Activated CD8-positive, alpha-beta memory T cell treated with anti-CD3 and anti-CD28 coated beads for 48 hours (primary cell): ENCODE measurements at regions not wholly inside any gene's neighbourhood (a gene's known extent, or its start where the extent isn't known, plus 50 kb on each side); places are given as distances from the start of the nearest gene placed in this dataset.
"Not testable (repeated sequence)": the region's sequence is repeated elsewhere in the genome, so short reads cannot be mapped to it uniquely, and the experiment has no call there.

ENCODE experiments used
- DNase-seq, 3 experiments: peaks; one replicate each; pipeline ENCODE4 v3.0.0-alpha.2; 2020; ENCODE audit warnings: low read depth in 2 of 3, low spot score in 2 of 3

DNA sequence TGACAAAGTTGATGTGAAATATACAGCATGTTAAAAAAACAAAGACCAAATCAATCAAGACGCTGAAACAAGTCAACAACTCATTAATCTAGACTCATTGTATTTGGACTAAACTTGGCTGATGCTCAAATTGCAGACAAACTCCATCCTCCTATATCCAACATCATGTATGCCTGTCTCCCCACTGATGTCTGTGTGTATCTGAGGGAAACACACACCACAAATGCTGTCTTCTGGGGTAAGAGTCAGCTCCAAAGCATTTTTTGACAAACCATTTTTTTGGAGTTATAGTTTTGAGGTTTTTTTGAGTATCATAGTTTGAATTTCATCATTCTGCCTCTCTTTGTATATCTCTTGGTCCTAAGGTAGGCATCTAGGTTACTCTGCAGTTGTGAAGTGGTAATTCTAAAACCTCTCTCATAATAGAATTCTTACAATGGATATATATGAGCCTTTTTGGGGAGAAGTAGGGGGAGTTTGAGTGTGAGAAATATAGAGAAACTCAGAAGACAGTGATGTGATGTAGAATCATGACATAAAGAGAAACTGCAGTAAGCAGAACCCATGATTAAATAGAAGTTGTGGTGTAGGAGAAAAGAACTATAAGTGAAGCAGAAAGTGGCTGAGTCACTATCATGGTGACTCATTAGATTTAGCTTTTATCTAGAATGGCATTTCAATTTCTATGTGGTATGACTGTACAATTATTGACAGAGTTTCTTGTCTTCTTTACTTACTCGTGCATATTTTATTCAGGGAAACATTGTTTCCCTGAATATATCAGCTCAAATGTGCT, 1531.1 kb upstream of the LRRTM3 start:
- DNase-seq, result no peak

- DNase-seq, result no peak
Observed at GRCh38 chr10:65395631-65396030, 1530.2 kb upstream of the LRRTM3 start.

DNA sequence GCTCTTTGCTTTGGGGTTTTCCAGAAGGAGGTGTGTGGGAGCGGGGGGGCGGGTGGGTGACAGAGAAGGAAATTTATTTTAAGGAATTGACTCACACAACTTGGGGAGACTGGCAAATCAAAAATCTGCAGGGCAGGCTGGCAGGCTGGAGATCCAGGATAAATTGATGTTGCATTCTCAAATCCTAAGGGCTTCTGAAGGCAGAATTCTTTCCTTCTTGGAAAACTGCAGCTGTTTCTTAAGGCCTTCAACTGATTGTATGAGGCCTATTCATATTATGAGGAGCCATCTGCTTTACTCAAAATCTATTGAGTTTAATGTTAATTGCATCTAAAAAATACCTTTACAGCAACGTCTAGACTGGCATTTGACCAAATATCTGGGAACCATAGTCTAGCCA, 1528.8 kb upstream of the LRRTM3 start:
- no peak for DNase-seq

GRCh38 chr10:65408401-65408800, 1517.4 kb upstream of the LRRTM3 start:
- DNase-seq, result no peak

GRCh38 chr10:65413001-65413400, 1512.8 kb upstream of the LRRTM3 start:
- no peak for DNase-seq

GRCh38 chr10:65415318-65415717, 1510.5 kb upstream of the LRRTM3 start:
- no peak for DNase-seq

GRCh38 chr10:65416094-65416493, 1509.7 kb upstream of the LRRTM3 start:
- no peak for DNase-seq

- DNase-seq, result no peak
Observed at GRCh38 chr10:65419629-65420028, 1506.2 kb upstream of the LRRTM3 start.

GRCh38 chr10:65423043-65423442, 1502.8 kb upstream of the LRRTM3 start:
- no peak for DNase-seq

- DNase-seq, result not testable (repeated sequence)
Observed at GRCh38 chr10:65429381-65429780, 1496.5 kb upstream of the LRRTM3 start.

DNA sequence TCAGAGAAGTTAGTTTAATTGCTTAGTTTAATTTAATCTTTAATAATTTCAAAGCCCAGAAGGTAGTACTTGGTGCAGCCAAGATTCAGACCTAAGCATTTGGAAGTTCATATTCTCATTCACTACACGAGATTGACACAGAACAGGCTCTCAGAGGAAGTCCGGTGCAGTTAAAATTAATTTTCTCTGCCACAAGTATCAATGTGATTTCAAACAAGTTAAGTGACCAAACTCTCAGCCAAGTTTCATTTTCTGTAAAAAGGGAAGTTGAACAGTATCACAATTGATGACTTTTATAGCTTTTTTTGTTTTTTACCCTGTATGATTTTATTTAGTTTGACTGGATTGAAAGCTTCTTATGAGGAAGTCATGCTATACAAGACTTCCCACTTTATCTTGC, 1494.9 kb upstream of the LRRTM3 start:
- no peak for DNase-seq

DNA sequence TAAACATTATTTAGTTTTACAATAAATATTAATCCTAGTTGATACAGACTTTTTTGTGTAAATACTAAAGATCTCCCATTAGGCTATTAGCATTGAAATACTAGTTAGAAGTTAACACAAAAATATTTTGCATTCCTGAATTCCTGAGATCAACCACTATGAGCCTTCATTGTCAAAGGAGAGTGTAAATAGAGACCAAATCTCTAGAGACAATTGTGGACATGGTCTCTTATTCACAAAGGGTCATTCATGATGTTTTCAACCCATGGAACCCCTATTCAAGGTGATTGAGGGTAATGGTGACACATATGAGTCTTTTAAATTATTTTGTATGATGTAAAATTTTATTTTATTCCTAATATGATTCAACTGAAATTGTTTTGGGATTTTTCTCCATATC, 1454.8 kb upstream of the LRRTM3 start:
- no peak for DNase-seq

GRCh38 chr10:65482848-65483247, 1443.0 kb upstream of the LRRTM3 start:
- no peak for DNase-seq

GRCh38 chr10:65491799-65492198, 1434.0 kb upstream of the LRRTM3 start:
- DNase-seq, result no peak

DNA sequence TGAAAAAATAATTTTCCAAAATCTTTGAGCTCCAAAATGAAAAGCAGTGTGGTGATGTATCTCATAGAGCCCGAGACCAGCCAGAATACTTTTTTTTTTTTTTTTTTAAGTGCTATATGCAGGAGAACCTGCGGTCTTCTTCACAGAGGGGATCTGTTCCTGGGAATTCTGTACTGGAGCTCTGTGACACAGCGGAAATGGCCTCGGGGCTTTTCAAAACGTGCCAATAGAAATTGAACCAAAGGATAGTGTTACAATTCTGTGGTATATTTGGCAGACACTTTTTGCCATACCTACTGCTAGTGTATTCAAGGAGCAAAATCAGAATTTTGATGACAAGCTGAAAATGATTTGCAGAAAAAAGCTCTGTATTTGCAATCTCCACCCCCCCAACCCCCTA, 1429.3 kb upstream of the LRRTM3 start:
- DNase-seq, result no peak

GRCh38 chr10:65497837-65498236, 1428.0 kb upstream of the LRRTM3 start:
- DNase-seq, result no peak

- DNase-seq, result no peak
Observed at GRCh38 chr10:65500716-65501115, 1425.1 kb upstream of the LRRTM3 start.

GRCh38 chr10:65501259-65501658, 1424.6 kb upstream of the LRRTM3 start:
- no peak for DNase-seq

GRCh38 chr10:65518379-65518778, 1407.5 kb upstream of the LRRTM3 start:
- no peak for DNase-seq

- no peak for DNase-seq
Observed at GRCh38 chr10:65528986-65529385, 1396.8 kb upstream of the LRRTM3 start.

GRCh38 chr10:65531545-65531944, 1394.3 kb upstream of the LRRTM3 start:
- DNase-seq, result no peak

GRCh38 chr10:65534771-65535170, 1391.1 kb upstream of the LRRTM3 start:
- DNase-seq, result no peak

- DNase-seq, result no peak
Observed at GRCh38 chr10:65544756-65545155, 1381.1 kb upstream of the LRRTM3 start.
